ENCODE measurements at regions not wholly inside any gene's neighbourhood (a gene's known extent, or its start where the extent isn't known, plus 50 kb on each side); places are given as distances from the start of the nearest gene placed in this dataset.

DNA sequence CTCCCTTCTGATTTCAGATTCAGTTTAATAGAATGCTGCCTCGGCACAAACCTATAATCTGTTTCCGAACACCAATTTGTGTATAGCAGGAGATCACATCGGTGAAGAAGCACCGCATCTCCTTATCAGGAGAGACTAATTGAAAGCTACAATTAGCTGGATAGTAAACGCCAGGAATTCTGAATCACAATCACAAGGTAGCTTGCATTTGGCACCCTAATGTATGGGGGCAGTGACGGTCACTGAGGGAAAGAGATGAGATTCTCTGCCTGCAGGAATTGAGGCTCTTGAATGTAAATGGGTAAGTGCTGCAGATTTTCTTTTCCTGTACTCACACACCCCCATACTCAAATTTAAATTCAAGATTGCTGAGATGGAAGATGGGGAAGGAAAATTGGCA, 373.6 kb upstream of the ZNF608 start:
- Histone ChIP-seq H3K27me3 (no peaks in the 10 kb centered on the region), H3K4me1 (no peaks in the 10 kb centered on the region), H3K9me3 (no peaks in the 10 kb centered on the region), H3K4me3 (no peak overlapping the region), H3K27ac (no peak overlapping the region), H3K36me3 (no peaks in the 10 kb centered on the region)
- intact Hi-C loops (cut with DNase I; ENCODE audit: low total_unique reads) = no loop called here
- no peak for DNase-seq
- TF ChIP-seq, protein P1, sequence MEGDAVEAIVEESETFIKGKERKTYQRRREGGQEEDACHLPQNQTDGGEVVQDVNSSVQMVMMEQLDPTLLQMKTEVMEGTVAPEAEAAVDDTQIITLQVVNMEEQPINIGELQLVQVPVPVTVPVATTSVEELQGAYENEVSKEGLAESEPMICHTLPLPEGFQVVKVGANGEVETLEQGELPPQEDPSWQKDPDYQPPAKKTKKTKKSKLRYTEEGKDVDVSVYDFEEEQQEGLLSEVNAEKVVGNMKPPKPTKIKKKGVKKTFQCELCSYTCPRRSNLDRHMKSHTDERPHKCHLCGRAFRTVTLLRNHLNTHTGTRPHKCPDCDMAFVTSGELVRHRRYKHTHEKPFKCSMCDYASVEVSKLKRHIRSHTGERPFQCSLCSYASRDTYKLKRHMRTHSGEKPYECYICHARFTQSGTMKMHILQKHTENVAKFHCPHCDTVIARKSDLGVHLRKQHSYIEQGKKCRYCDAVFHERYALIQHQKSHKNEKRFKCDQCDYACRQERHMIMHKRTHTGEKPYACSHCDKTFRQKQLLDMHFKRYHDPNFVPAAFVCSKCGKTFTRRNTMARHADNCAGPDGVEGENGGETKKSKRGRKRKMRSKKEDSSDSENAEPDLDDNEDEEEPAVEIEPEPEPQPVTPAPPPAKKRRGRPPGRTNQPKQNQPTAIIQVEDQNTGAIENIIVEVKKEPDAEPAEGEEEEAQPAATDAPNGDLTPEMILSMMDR (IDR thresholded peaks at IDR 0.05) = no peak
- no peak for TF ChIP-seq POLR2A (IDR thresholded peaks at IDR 0.05)

DNA sequence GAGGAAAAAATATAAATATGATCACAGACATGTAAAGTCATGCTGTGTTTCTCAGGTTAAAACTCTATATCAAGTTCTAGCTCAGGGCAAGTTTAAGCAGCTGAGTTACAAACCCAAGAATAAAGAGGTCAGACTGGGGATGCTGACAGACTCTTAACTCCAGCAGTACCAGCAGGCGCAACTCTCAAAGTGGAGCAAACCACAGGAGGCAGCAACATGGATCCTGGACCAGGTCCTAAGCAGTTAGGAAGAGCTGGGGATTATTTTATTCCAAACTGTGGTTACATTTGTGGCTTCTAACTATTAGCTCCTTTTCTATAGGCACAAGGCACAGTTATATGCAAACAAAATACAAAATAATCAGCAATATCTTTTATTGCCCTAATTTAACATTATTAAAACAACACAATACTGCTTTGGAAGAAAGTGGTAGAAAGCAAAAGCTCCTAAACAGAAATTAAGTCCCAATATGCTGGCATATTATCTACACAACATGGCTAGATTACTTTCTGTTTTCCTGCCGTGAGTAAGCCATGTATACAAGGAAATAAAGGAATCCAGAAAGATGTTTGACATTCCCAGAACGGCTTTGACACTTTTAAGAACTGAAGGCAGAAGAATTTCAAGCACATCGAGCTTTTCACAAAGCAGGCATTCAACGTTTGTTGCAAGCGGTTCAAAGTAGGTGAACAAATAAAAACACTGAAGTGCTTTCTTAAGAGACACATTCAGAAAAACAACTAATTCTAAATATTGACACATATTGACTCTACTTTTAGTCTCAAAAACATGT, 378.8 kb upstream of the ZNF608 start:
- no peak for TF ChIP-seq POLR2A (IDR thresholded peaks at IDR 0.05)
- TF ChIP-seq, protein P1 (IDR thresholded peaks at IDR 0.05) = no peak
- Histone ChIP-seq H3K4me3 (no peak overlapping the region), H3K27me3 (no peaks in the 10 kb centered on the region), H3K9me3 (no peaks in the 10 kb centered on the region), H3K36me3 (no peaks in the 10 kb centered on the region), H3K4me1 (no peaks in the 10 kb centered on the region), H3K27ac (no peak overlapping the region)
- intact Hi-C loops (cut with DNase I; ENCODE audit: low total_unique reads) = no loop called here
- DNase-seq = no peak

DNA sequence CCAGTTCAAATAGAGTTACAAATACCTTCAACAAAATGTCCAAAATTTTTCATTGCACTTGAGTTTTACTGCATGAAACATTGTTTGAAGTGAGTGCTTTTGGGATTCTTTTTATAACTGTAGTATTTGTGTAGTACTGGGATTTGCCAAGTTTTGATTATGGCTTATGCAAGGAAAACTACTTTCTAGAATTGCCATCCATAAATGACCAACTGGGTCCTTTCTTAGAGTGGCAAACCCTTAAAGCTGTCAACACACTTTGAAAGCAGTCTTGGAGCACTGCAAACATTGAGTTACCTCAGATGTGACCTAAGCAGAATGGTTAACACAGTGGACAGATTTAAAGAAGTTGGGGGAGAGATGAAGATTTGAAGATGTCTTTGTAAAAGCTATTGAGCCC, 379.6 kb upstream of the ZNF608 start:
- no peak for TF ChIP-seq POLR2A (IDR thresholded peaks at IDR 0.05)
- TF ChIP-seq, protein P1 (IDR thresholded peaks at IDR 0.05) = no peak
- no peak for DNase-seq
- Histone ChIP-seq H3K27me3 (no peaks in the 10 kb centered on the region), H3K4me3 (no peak overlapping the region), H3K9me3 (no peaks in the 10 kb centered on the region), H3K27ac (no peak overlapping the region), H3K36me3 (no peaks in the 10 kb centered on the region), H3K4me1 (no peaks in the 10 kb centered on the region)
- intact Hi-C loops (cut with DNase I; ENCODE audit: low total_unique reads) = no loop called here

DNA sequence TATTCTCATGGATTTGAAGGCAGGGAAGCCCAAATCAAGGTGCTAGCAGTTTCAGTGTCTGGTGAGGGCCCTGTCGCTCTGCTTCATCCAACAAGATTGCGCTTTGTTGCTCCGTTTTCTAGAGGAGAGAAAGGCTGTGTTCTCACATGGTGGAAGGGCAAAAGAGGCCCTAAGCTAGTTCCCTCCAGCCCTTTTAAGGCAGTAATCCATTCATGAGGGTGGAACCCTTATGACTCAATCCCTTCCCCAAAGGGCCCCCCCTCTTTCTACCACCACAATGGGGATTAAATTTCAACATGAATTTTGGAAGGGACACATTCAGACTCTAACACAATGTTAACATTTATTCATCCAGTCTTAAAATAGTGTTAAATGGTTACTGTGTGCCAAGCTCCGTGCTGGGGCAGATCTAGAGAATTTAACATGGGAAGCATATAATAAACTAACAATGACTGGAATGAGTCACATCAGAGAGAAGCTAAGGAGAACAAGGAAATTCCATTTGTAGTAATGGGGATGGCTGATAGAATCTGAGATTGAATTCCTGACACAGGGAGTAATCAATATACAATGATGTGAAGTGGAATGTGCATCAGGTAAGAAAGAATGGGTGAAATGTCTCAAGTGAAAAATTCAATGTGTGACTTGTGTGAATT, 382.8 kb upstream of the ZNF608 start:
- TF ChIP-seq, protein P1 (IDR thresholded peaks at IDR 0.05) = no peak
- no peak for TF ChIP-seq POLR2A (IDR thresholded peaks at IDR 0.05)
- intact Hi-C loops (cut with DNase I; ENCODE audit: low total_unique reads) = no loop called here
- DNase-seq = no peak
- Histone ChIP-seq H3K36me3 (no peaks in the 10 kb centered on the region), H3K9me3 (no peaks in the 10 kb centered on the region), H3K27me3 (no peaks in the 10 kb centered on the region), H3K27ac (no peak overlapping the region), H3K4me1 (no peaks in the 10 kb centered on the region), H3K4me3 (no peak overlapping the region)

DNA sequence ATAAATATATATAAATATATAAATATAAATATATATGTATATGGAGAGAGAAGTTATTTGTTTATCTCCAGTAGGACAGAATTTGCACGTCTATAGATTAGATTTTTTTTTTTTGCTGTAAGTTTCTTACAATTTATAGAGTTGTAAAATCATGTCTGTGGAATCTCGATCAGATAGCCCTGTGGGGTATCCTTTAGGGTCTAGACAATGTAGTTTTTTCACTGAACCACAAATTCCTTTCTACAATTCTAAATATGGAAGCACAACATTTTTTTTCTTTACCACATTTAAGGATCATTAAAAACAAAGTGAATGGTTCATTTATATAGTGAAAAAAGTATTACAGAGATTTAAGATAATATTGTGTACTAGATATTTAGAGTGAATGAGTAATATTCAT, 384.2 kb upstream of the ZNF608 start:
- H3K4me1 ChIP-seq = no peaks in the 10 kb centered on the region
- no peak overlapping the region for H3K27ac ChIP-seq

More for the DNA sequence above, 384.2 kb upstream of the ZNF608 start:
- no peaks in the 10 kb centered on the region for H3K9me3 ChIP-seq
- DNase-seq = no peak
- TF ChIP-seq POLR2A (IDR thresholded peaks at IDR 0.05) = no peak
- TF ChIP-seq, protein P1 (IDR thresholded peaks at IDR 0.05) = no peak
- no peaks in the 10 kb centered on the region for H3K36me3 ChIP-seq
- H3K27me3 ChIP-seq = no peaks in the 10 kb centered on the region
- no peak overlapping the region for H3K4me3 ChIP-seq
- intact Hi-C loops (cut with DNase I; ENCODE audit: low total_unique reads) = no loop called here
